ENCODE measurements at regions not wholly inside any gene's neighbourhood (a gene's known extent, or its start where the extent isn't known, plus 50 kb on each side); places are given as distances from the start of the nearest gene placed in this dataset.

DNA sequence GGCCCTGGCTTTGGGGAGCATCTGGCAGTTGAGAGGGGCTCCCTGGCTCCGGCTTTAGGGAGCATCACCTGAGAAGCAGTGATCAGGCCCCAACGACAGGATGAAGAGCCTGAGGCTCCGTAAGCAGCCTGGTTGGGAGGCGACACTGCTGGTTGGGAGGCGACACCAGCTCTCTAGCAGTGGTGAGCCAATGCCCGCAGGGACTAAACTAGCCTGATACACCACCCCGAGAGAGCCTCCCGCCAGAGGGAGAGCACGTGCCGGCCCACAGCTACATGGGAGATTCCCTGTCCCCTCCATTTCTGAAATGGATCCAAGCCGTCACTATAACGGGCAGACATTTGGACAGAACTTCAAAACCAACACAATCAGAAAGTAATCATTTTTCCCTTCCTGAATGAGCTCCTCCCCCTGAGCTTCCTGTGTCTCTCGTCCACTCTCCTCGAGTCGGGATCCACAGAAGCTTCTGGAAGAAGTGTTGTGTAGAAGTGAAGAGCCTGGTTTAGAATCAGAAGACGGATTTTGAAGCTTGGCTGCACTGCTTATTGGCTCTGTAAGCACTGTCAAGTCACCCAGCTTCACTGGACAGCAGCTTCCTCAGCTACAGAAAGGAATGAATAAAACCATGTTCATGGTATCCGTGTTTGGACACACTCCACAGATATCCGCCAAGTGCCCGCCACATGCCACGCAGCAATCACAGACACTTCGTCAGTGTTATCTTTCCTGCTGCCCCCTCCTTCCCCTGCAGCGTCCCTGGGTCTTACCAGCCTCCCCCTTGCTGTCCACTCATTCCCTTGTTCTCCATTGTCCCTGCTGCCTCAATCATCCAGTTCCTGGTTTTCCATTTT lies 199.6 kb downstream of the TTLL2 start:
- no peaks in the 10 kb centered on the region for H3K9me3 ChIP-seq
- H3K27me3 ChIP-seq, result peaks cover 0 to 14% (median 0%) of the 10 kb centered on the region in 4 donors
- no peak overlapping the region for H3K27ac ChIP-seq
- H3K4me3 ChIP-seq, result no peak overlapping the region
- intact Hi-C loops (cut with DNase I), result no loop called here
- no peaks in the 10 kb centered on the region for H3K36me3 ChIP-seq
- H3K4me1 ChIP-seq, result no peaks in the 10 kb centered on the region
- 60 to 73% methylated on average over 21 of the region's 22 CpGs for WGBS, 2 donors
- no peak for DNase-seq
- no peak for TF ChIP-seq POLR2A (IDR thresholded peaks at IDR 0.05)
- TF ChIP-seq, protein P1, sequence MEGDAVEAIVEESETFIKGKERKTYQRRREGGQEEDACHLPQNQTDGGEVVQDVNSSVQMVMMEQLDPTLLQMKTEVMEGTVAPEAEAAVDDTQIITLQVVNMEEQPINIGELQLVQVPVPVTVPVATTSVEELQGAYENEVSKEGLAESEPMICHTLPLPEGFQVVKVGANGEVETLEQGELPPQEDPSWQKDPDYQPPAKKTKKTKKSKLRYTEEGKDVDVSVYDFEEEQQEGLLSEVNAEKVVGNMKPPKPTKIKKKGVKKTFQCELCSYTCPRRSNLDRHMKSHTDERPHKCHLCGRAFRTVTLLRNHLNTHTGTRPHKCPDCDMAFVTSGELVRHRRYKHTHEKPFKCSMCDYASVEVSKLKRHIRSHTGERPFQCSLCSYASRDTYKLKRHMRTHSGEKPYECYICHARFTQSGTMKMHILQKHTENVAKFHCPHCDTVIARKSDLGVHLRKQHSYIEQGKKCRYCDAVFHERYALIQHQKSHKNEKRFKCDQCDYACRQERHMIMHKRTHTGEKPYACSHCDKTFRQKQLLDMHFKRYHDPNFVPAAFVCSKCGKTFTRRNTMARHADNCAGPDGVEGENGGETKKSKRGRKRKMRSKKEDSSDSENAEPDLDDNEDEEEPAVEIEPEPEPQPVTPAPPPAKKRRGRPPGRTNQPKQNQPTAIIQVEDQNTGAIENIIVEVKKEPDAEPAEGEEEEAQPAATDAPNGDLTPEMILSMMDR (IDR thresholded peaks at IDR 0.05), result no peak

DNA sequence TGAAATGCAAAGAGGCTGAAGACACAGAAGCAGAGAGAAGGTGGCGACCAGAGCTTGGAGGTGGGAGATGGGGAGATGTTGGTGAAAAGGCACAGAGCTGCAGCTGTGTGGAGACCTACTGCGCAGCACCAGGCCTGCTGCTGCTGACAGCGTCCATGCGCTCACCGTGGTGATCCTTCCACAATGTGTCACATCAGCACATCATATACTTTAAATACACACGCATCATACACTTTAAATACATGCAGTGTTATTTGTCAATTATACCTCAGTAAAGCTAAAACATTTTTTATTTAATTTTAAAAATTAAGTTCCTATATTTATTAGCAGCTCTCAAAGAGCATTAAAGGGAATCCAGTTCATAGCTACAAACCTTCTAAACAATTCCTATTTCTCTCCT lies 200.9 kb downstream of the TTLL2 start:
- no peak overlapping the region for H3K4me3 ChIP-seq
- H3K4me1 ChIP-seq, result no peaks in the 10 kb centered on the region
- DNase-seq, result no peak
- no peaks in the 10 kb centered on the region for H3K9me3 ChIP-seq
- no peak overlapping the region for H3K27ac ChIP-seq
- TF ChIP-seq POLR2A (IDR thresholded peaks at IDR 0.05), result no peak
- TF ChIP-seq, protein P1 (IDR thresholded peaks at IDR 0.05), result no peak
- no peaks in the 10 kb centered on the region for H3K36me3 ChIP-seq
- intact Hi-C loops (cut with DNase I), result no loop called here
- peaks cover 0 to 9% (median 0%) of the 10 kb centered on the region in 4 donors for H3K27me3 ChIP-seq
- 90 to 95% methylated on average over 6 of the region's 6 CpGs for WGBS, 2 donors

DNA sequence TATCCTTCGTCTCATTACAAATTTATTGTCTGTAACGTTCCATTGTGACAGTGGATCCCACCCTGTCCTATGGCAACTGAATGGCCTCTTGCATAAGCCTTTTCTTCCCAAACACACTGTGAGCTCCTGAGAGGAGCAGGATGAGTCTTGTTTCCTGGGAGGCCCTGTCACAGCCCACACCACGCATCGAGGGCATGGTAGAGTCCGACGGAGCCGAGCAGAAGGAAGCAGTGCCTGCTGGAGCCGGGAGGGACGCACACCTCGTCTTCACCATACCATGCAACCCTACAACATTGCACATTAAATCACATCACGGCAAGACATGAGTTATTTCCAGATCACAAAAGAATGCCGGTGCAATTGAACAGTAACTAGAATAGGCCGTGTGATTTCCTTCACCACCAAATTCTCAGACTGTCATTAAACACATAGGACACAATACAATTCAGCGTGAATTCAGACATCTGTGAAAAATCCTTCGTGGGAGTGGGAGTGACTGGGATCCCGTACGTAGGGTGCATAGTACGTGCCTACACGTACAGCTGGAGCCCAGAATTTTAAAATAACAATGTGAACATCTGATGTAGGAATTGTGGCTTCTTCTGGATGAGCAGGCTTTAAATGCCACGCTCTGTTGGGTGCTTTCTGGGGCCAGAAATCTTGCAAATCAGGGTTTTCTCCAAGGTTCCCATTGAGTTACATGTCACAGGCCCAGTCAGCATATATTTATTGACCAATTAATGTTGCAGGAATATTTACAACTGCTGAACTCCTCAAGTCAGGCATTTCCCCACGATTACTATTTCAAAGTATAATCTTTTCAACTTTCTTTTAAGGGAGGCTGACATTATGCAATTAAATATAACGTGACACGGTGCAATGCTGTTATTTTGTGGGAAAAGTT lies 201.8 kb downstream of the TTLL2 start:
- no peak for DNase-seq
- intact Hi-C loops (cut with DNase I), result no loop called here
- H3K4me1 ChIP-seq, result no peaks in the 10 kb centered on the region
- no peaks in the 10 kb centered on the region for H3K9me3 ChIP-seq
- H3K4me3 ChIP-seq, result no peak overlapping the region
- H3K36me3 ChIP-seq, result no peaks in the 10 kb centered on the region
- no peak overlapping the region for H3K27ac ChIP-seq
- TF ChIP-seq POLR2A (IDR thresholded peaks at IDR 0.05), result no peak
- peaks cover 0 to 16% (median 0%) of the 10 kb centered on the region in 4 donors for H3K27me3 ChIP-seq
- 82 to 90% methylated on average over 19 to 22 of the region's 23 CpGs for WGBS, 2 donors

DNA sequence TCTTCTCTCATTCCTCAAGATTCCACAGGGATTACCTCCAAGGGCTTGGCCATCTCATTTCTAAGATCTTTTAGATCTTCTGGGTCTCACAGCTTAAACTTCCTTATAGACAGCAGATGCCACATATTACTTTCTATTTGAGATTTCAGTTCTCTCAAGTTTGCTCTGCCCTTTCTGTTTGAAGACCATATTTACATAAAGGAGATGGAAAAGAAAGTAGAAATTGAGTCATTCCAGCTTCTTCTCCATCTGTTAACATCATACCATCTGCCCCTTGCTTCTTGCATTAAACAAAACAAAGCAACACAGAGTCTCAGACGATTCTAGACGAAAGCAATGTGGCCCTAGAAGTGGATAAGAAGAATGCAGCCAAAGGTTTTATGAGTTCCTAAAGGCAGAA lies 203.4 kb downstream of the TTLL2 start:
- H3K36me3 ChIP-seq, result no peaks in the 10 kb centered on the region
- peaks cover 0 to 19% (median 0%) of the 10 kb centered on the region in 4 donors for H3K27me3 ChIP-seq
- DNase-seq, result no peak
- H3K9me3 ChIP-seq, result no peaks in the 10 kb centered on the region
- TF ChIP-seq, protein P1 (IDR thresholded peaks at IDR 0.05), result no peak
- no peak for TF ChIP-seq POLR2A (IDR thresholded peaks at IDR 0.05)
- no peak overlapping the region for H3K4me3 ChIP-seq
- 48 to 75% methylated on average over 2 of the region's 2 CpGs for WGBS, 2 donors
- H3K27ac ChIP-seq, result no peak overlapping the region
- no peaks in the 10 kb centered on the region for H3K4me1 ChIP-seq
- intact Hi-C loops (cut with DNase I), result no loop called here

DNA sequence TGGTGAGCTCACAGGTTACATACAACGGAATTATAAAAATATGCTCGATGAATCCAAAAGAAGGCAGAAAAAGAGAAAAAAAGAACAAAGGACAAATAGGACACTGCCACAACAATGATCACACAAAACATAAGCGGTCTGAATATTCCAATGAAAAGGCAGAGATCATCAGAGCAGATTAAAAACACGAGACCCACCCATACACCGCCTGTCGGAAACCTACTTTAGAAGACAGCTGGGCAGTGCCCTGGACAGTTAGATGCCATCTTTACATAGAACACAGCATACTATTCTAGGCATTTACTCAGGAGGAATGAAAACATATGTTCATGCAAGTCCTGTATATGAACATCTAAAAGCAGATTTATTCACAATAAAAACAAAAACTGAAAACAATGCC lies 204.1 kb downstream of the TTLL2 start:
- WGBS, 2 donors, result 68 to 76% methylated on average over 6 of the region's 6 CpGs
- Histone ChIP-seq H3K4me1 (no peaks in the 10 kb centered on the region), H3K9me3 (no peaks in the 10 kb centered on the region), H3K4me3 (no peak overlapping the region), H3K27me3 (peaks cover 0 to 19% (median 0%) of the 10 kb centered on the region in 4 donors), H3K27ac (no peak overlapping the region), H3K36me3 (no peaks in the 10 kb centered on the region)
- DNase-seq, result no peak
- intact Hi-C loops (cut with DNase I), result no loop called here
- TF ChIP-seq, protein P1 (IDR thresholded peaks at IDR 0.05), result no peak
